GM19438 (cell line): ENCODE measurements at regions not wholly inside any gene's neighbourhood (a gene's known extent, or its start where the extent isn't known, plus 50 kb on each side); places are given as distances from the start of the nearest gene placed in this dataset.

Experiments used
- ATAC-seq: cut with Tn5 transposase; IDR thresholded peaks from one replicate; pipeline ENCODE4 v1.9.1; 2021; ENCODE audit warnings: low read depth; ENCODE audit not compliant: unreplicated experiment

GRCh38 chr5:159638954-159639559 lies 277.2 kb upstream of the ADRA1B start:
- no peak for ATAC-seq

GRCh38 chr5:159639590-159639989 lies 276.7 kb upstream of the ADRA1B start:
- ATAC-seq, result no peak

GRCh38 chr5:159640446-159640845 lies 275.8 kb upstream of the ADRA1B start:
- ATAC-seq, result no peak

- no peak for ATAC-seq
These were observed 275.4 kb upstream of the ADRA1B start for GRCh38 chr5:159640921-159641320.

GRCh38 chr5:159641371-159642039 lies 274.8 kb upstream of the ADRA1B start:
- no peak for ATAC-seq

- no peak for ATAC-seq
These were observed 273.9 kb upstream of the ADRA1B start for GRCh38 chr5:159642379-159642778.

- ATAC-seq, result no peak
These were observed 272.2 kb upstream of the ADRA1B start for GRCh38 chr5:159644053-159644452.

GRCh38 chr5:159645179-159645846 lies 271.0 kb upstream of the ADRA1B start:
- no peak for ATAC-seq

GRCh38 chr5:159650803-159651202 lies 265.5 kb upstream of the ADRA1B start:
- ATAC-seq, result no peak

GRCh38 chr5:159655757-159656409 lies 260.4 kb upstream of the ADRA1B start:
- ATAC-seq, result no peak

- no peak for ATAC-seq
These were observed 259.0 kb upstream of the ADRA1B start for GRCh38 chr5:159657298-159657697.

GRCh38 chr5:159657771-159658170 lies 258.5 kb upstream of the ADRA1B start:
- ATAC-seq, result no peak

- no peak for ATAC-seq
These were observed 257.9 kb upstream of the ADRA1B start for GRCh38 chr5:159658266-159658925.

- no peak for ATAC-seq
These were observed 255.9 kb upstream of the ADRA1B start for GRCh38 chr5:159660401-159660800.

- no peak for ATAC-seq
These were observed 252.3 kb upstream of the ADRA1B start for GRCh38 chr5:159663986-159664385.

GRCh38 chr5:159667286-159667685 lies 249.0 kb upstream of the ADRA1B start:
- no peak for ATAC-seq

GRCh38 chr5:159668556-159668955 lies 247.7 kb upstream of the ADRA1B start:
- no peak for ATAC-seq

GRCh38 chr5:159669559-159669958 lies 246.7 kb upstream of the ADRA1B start:
- no peak for ATAC-seq

GRCh38 chr5:159671886-159672285 lies 244.4 kb upstream of the ADRA1B start:
- ATAC-seq, result no peak

GRCh38 chr5:159673538-159673937 lies 242.7 kb upstream of the ADRA1B start:
- no peak for ATAC-seq
